ENCODE measurements at regions not wholly inside any gene's neighbourhood (a gene's known extent, or its start where the extent isn't known, plus 50 kb on each side); places are given as distances from the start of the nearest gene placed in this dataset.

- no peak for TF ChIP-seq CTCF (conservative IDR thresholded peaks at IDR 0.05; ENCODE audit: low read depth, low read length)
- H3K4me3 ChIP-seq (ENCODE audit: low read depth, low read length), result no peak overlapping the region
- no peak for DNase-seq (ENCODE audit: low read depth)
Observed at GRCh38 chrX:38878641-38879340, 77.5 kb downstream of the MID1IP1 start.

GRCh38 chrX:38879631-38880220, 78.5 kb downstream of the MID1IP1 start:
- DNase-seq (ENCODE audit: low read depth), result no peak
- no peak overlapping the region for H3K4me3 ChIP-seq (ENCODE audit: low read depth, low read length)
- no peak for TF ChIP-seq CTCF (conservative IDR thresholded peaks at IDR 0.05; ENCODE audit: low read depth, low read length)

GRCh38 chrX:38880296-38880854, 79.1 kb downstream of the MID1IP1 start:
- no peak overlapping the region for H3K4me3 ChIP-seq (ENCODE audit: low read depth, low read length)
- DNase-seq (ENCODE audit: low read depth), result no peak
- no peak for TF ChIP-seq CTCF (conservative IDR thresholded peaks at IDR 0.05; ENCODE audit: low read depth, low read length)

- H3K4me3 ChIP-seq (ENCODE audit: low read depth, low read length), result no peak overlapping the region
- no peak for TF ChIP-seq CTCF (conservative IDR thresholded peaks at IDR 0.05; ENCODE audit: low read depth, low read length)
- DNase-seq (ENCODE audit: low read depth), result no peak
Observed at GRCh38 chrX:38881066-38881465, 79.8 kb downstream of the MID1IP1 start.

- TF ChIP-seq CTCF (conservative IDR thresholded peaks at IDR 0.05; ENCODE audit: low read depth, low read length), result no peak
- no peak overlapping the region for H3K4me3 ChIP-seq (ENCODE audit: low read depth, low read length)
Observed at GRCh38 chrX:38881727-38882126, 80.5 kb downstream of the MID1IP1 start.

GRCh38 chrX:38882894-38883626, 81.8 kb downstream of the MID1IP1 start:
- TF ChIP-seq CTCF (conservative IDR thresholded peaks at IDR 0.05; ENCODE audit: low read depth, low read length), result no peak
- H3K4me3 ChIP-seq (ENCODE audit: low read depth, low read length), result no peak overlapping the region
- peak; percentile 27 for DNase-seq (ENCODE audit: low read depth)

More at GRCh38 chrX:38881727-38882126, 80.5 kb downstream of the MID1IP1 start:
- DNase-seq (ENCODE audit: low read depth), result no peak
